A549 (cell line): ENCODE measurements at regions not wholly inside any gene's neighbourhood (a gene's known extent, or its start where the extent isn't known, plus 50 kb on each side); places are given as distances from the start of the nearest gene placed in this dataset.

Source experiments
- ATAC-seq, 2 experiments: fragments of 200-7000 bp in 1 of 2; fragments of >200 bp in 1 of 2; cut with Nextera tagmentation in 1 of 2; cut with Tn5 transposase in 1 of 2; 3 replicates each; pipeline versions ENCODE4 v1.8.0 to v1.9.1; 2018 to 2020; ENCODE audit warnings: mild to moderate bottlenecking in 1 of 2, moderate library complexity in 1 of 2
- CTCF ChIA-PET: fragments of 300-600 bp; sonication (Branson Sonifier 250); formaldehyde crosslinking; extraction: SDS; loops from one replicate; lab custom pipeline; 2021; ENCODE audit warnings: antibody characterized with exemption, inconsistent platforms; lab: Yijun Ruan, JAX
- POLR2A ChIA-PET: fragments of 350-600 bp; formaldehyde crosslinking; extraction: SDS; loops from one replicate; lab custom pipeline; 2021; ENCODE audit warnings: antibody characterized with exemption, inconsistent platforms; lab: Yijun Ruan, JAX
- DNase-seq, 2 experiments: peaks; one replicate each; pipeline versions ENCODE4 v3.0.0 to v3.0.0-alpha.2; 2011 to 2016; ENCODE audit warnings: low read depth in 1 of 2, low spot score in 1 of 2
- FAIRE-seq: peaks from 2 replicates; lab custom pipeline; 2011; peaks lifted over from hg19 to GRCh38; lab: Jason Lieb, UNC
- H3K27ac ChIP-seq, 2 experiments: fragments of >200 bp; sonication (Bioruptor Twin); formaldehyde crosslinking; 3 replicates each; pipeline ENCODE4 v1.5.1; 2016 to 2017
- H3K4me1 ChIP-seq: fragments of >200 bp; sonication (Bioruptor Twin); formaldehyde crosslinking; 3 replicates; pipeline ENCODE4 v1.6.1; 2016
- H3K4me2 ChIP-seq: fragments of >200 bp; sonication (Bioruptor Twin); formaldehyde crosslinking; 3 replicates; pipeline ENCODE4 v1.6.1; 2016
- H3K4me3 ChIP-seq: fragments of >200 bp; sonication (Bioruptor Twin); formaldehyde crosslinking; 3 replicates; pipeline ENCODE4 v1.5.1; 2016
- H3K9me3 ChIP-seq: fragments of >200 bp; sonication (Bioruptor Twin); formaldehyde crosslinking; 3 replicates; pipeline ENCODE4 v1.6.1; 2016
- CBX2 ChIP-seq: fragments of 200-600 bp; sonication (generic); IDR thresholded peaks from 2 replicates; pipeline ENCODE4 v1.6.1; 2016; ENCODE audit warnings: low read depth, mild to moderate bottlenecking, borderline replicate concordance
- CBX8 ChIP-seq: fragments of 200-600 bp; sonication (generic); IDR thresholded peaks from 2 replicates; pipeline ENCODE4 v1.6.1; 2016
- CEBPB ChIP-seq, 2 experiments: fragments of >200 bp in 1 of 2; sonication (Bioruptor Twin) in 1 of 2; formaldehyde crosslinking in 1 of 2; IDR thresholded peaks; 2 replicates each; pipeline ENCODE4 v1.6.1; 2012 to 2016
- HDAC2 ChIP-seq: fragments of 200-600 bp; sonication (generic); IDR thresholded peaks from 2 replicates; pipeline ENCODE4 v1.6.1; 2016
- HEYL ChIP-seq: fragments of 250-450 bp; sonication (Bioruptor Pico); IDR thresholded peaks from 2 replicates; pipeline ENCODE4 v1.8.0; 2021; ENCODE audit warnings: mild to moderate bottlenecking, moderate library complexity
- HOXB5 ChIP-seq: fragments of 250-450 bp; sonication (Bioruptor Pico); IDR thresholded peaks from 2 replicates; pipeline ENCODE4 v1.5.0; 2020; ENCODE audit warnings: mild to moderate bottlenecking, moderate library complexity
- JUNB ChIP-seq: fragments of >200 bp; sonication (Bioruptor Twin); formaldehyde crosslinking; IDR thresholded peaks from 2 replicates; pipeline ENCODE4 v1.6.1; 2016
- KDM1A ChIP-seq: fragments of 200-600 bp; sonication (generic); IDR thresholded peaks from 2 replicates; pipeline ENCODE4 v1.6.1; 2016; ENCODE audit warnings: low read depth, mild to moderate bottlenecking
- KDM5A ChIP-seq: fragments of 200-600 bp; sonication (generic); IDR thresholded peaks from 2 replicates; pipeline ENCODE4 v1.6.1; 2016; ENCODE audit warnings: antibody characterized with exemption, mild to moderate bottlenecking
- MAX ChIP-seq: IDR thresholded peaks from 2 replicates; pipeline ENCODE4 v1.6.1; 2012
- MAZ ChIP-seq: fragments of 150-350 bp; IDR thresholded peaks from 2 replicates; pipeline ENCODE4 v1.6.1; 2014; ENCODE audit warnings: antibody characterized with exemption, low read depth, low read length, borderline replicate concordance
- PHF8 ChIP-seq: fragments of 200-600 bp; sonication (generic); IDR thresholded peaks from 2 replicates; pipeline ENCODE4 v1.6.1; 2016; ENCODE audit warnings: low read depth, mild to moderate bottlenecking, antibody characterized with exemption, moderate library complexity, borderline replicate concordance
- POLR2A ChIP-seq: IDR thresholded peaks from 2 replicates; pipeline ENCODE4 v1.6.1; 2012; ENCODE audit warnings: mild to moderate bottlenecking, low read length
- RFX5 ChIP-seq: fragments of 450-650 bp; IDR thresholded peaks from 2 replicates; pipeline ENCODE4 v1.7.1; 2014; ENCODE audit warnings: antibody characterized with exemption, mild to moderate bottlenecking, moderate library complexity
- TP53 ChIP-seq: fragments of 250-450 bp; sonication (Bioruptor Pico); IDR thresholded peaks from 2 replicates; pipeline ENCODE4 v1.5.0; 2021; ENCODE audit warnings: mild to moderate bottlenecking, moderate library complexity
- ZSCAN20 ChIP-seq: fragments of 250-450 bp; sonication (Bioruptor Pico); IDR thresholded peaks from 2 replicates; pipeline ENCODE4 v1.8.0; 2022; ENCODE audit warnings: mild to moderate bottlenecking, moderate library complexity
- WGBS: methylation state at CpG from one replicate; pipeline ENCODE4 v1.1.6; 2017; ENCODE audit errors: missing lambda C conversion rate; 5-methylcytosine and 5-hydroxymethylcytosine counted together
- TF ChIP-seq, protein P1 (sequence below): IDR thresholded peaks from 2 replicates; pipeline ENCODE4 v1.6.1; 2012
- TF ChIP-seq, protein P2 (sequence below): fragments of 450-650 bp; IDR thresholded peaks from 2 replicates; pipeline ENCODE4 v1.6.1; 2014; ENCODE audit warnings: antibody characterized with exemption
- TF ChIP-seq, protein P3 (sequence below): fragments of 250-450 bp; sonication (Bioruptor Pico); IDR thresholded peaks from 2 replicates; pipeline ENCODE4 v1.5.0; 2021; ENCODE audit warnings: mild to moderate bottlenecking, moderate library complexity, borderline replicate concordance

- DNase-seq: peak in 1 of 2 experiments; percentile 44
- peak overlapping the region; percentile 56 for H3K4me2 ChIP-seq
- POLR2A ChIA-PET: interaction anchor here (1.0 to 1.2 kb wide), 2 partner anchors 34 to 58 kb away, joined by 4 read pairs; no protein-coding TSS in a partner anchor
- peak overlapping the region; percentile 64 to 78 for H3K27ac ChIP-seq
- peak in 1 of 2 experiments; percentile 45; a peak in 3 of 6 replicates for ATAC-seq
- peaks cover 4% of the 10 kb centered on the region; the same call in 1 of the 3 replicates for H3K9me3 ChIP-seq
- FAIRE-seq: no peak
- peaks cover 22% of the 10 kb centered on the region for H3K4me1 ChIP-seq
- WGBS: 75% methylated on average over 14 of the region's 14 CpGs
- CTCF ChIA-PET: interaction anchor here (1.1 to 1.3 kb wide), 3 partner anchors 10 to 180 kb away, joined by 3 to 5 read pairs (median 3); no protein-coding TSS in a partner anchor
- TF ChIP-seq PHF8 (no peak), CEBPB (IDR thresholded peaks at IDR 0.05) (peak in 1 of 2 experiments; percentile 23; a peak in 1 of 4 replicates)
- H3K4me3 ChIP-seq: no peak overlapping the region
Observed at GRCh38 chr1:8155528-8156186, 129.5 kb upstream of the ERRFI1 start.

DNA sequence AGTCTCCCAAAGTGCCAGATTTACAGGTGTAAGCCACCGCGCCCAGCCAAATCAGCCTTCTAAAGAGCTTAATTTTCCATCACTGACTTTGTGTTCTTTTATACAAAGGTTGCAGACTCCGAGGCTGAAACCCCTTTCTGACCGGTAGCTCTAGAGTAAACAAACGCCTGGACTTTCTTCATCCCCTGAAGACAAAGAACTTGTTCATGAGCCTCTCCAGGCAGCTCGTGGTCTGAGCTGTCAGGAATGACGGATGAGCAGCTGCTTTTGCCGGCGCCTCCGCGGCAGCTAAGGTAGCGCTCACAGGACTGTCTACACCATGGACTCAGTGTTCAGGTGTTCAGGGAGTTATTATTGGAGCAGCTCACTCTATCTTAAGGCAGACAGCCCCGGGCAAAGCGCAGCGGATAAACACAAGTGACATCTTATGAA lies 128.5 kb upstream of the ERRFI1 start:
- ATAC-seq (peak; percentile 71 to 91; a peak in 5 of 6 replicates), FAIRE-seq (no peak)
- peaks cover 22% of the 10 kb centered on the region for H3K4me1 ChIP-seq
- POLR2A ChIA-PET: interaction anchor here (0.5 to 1.2 kb wide), 4 partner anchors 19 to 366 kb away, joined by 3 to 8 read pairs (median 4); no protein-coding TSS in a partner anchor
- CTCF ChIA-PET: interaction anchor here (0.9 to 1.3 kb wide), 5 partner anchors 8 to 159 kb away, joined by 3 to 5 read pairs (median 4); no protein-coding TSS in a partner anchor
- H3K4me3 ChIP-seq: no peak overlapping the region
- TF ChIP-seq, protein P1, sequence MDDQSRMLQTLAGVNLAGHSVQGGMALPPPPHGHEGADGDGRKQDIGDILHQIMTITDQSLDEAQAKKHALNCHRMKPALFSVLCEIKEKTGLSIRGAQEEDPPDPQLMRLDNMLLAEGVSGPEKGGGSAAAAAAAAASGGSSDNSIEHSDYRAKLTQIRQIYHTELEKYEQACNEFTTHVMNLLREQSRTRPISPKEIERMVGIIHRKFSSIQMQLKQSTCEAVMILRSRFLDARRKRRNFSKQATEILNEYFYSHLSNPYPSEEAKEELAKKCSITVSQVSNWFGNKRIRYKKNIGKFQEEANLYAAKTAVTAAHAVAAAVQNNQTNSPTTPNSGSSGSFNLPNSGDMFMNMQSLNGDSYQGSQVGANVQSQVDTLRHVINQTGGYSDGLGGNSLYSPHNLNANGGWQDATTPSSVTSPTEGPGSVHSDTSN: peak; percentile 46; the same call in 1 of the 2 replicates
- no peak for TF ChIP-seq ZSCAN20 (CRISPR knock-in tag)
- TF ChIP-seq HOXB5 (CRISPR knock-in tag): peak; percentile 97
- peak; percentile 47; the same call in 1 of the 2 replicates for TF ChIP-seq MAX
- TF ChIP-seq, all 56 proteins: peak for 3
- WGBS: 23% methylated on average over 15 of the region's 15 CpGs
- Histone ChIP-seq H3K27ac (peak overlapping the region; percentile 64 to 83), H3K9me3 (peaks cover 4% of the 10 kb centered on the region; the same call in 1 of the 3 replicates), H3K4me2 (peak overlapping the region; percentile 56)
- peak; percentile 36 to 74 for DNase-seq

DNA sequence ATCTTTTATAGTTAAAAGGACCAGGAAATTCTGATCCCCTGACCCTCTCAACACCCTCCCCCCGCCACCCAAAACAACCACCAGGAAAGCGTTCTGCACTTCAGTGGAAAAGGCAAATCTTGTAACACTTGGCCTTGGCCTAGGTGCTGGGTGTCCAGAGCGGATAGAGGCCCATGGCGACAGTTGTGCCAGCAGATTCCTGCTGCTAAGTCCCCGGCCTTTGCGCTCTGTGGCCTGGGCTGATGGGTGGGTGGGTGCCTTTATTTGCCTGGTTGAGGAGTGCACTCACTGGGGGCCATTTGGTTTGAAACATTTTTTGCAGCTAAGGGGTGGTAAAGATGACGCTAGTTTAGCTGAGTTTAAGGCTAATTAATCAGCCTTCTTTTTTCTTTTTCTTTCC lies 127.9 kb upstream of the ERRFI1 start:
- no peak for TF ChIP-seq JUNB
- TF ChIP-seq, protein P2, sequence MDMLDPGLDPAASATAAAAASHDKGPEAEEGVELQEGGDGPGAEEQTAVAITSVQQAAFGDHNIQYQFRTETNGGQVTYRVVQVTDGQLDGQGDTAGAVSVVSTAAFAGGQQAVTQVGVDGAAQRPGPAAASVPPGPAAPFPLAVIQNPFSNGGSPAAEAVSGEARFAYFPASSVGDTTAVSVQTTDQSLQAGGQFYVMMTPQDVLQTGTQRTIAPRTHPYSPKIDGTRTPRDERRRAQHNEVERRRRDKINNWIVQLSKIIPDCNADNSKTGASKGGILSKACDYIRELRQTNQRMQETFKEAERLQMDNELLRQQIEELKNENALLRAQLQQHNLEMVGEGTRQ: no peak
- TF ChIP-seq POLR2A: no peak
- no peak for TF ChIP-seq TP53 (CRISPR knock-in tag)
- TF ChIP-seq KDM5A: no peak
- no peak for TF ChIP-seq HEYL (CRISPR knock-in tag)
- TF ChIP-seq, protein P3, sequence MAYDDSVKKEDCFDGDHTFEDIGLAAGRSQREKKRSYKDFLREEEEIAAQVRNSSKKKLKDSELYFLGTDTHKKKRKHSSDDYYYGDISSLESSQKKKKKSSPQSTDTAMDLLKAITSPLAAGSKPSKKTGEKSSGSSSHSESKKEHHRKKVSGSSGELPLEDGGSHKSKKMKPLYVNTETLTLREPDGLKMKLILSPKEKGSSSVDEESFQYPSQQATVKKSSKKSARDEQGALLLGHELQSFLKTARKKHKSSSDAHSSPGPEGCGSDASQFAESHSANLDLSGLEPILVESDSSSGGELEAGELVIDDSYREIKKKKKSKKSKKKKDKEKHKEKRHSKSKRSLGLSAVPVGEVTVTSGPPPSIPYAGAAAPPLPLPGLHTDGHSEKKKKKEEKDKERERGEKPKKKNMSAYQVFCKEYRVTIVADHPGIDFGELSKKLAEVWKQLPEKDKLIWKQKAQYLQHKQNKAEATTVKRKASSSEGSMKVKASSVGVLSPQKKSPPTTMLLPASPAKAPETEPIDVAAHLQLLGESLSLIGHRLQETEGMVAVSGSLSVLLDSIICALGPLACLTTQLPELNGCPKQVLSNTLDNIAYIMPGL (CRISPR knock-in tag): no peak
- no peak for TF ChIP-seq HDAC2
- no peak for TF ChIP-seq MAX
- TF ChIP-seq KDM1A: no peak
- no peak for TF ChIP-seq CBX2
- no peak for TF ChIP-seq MAZ
- no peak for TF ChIP-seq RFX5
- TF ChIP-seq CBX8: no peak
- Histone ChIP-seq H3K4me1 (peaks cover 22% of the 10 kb centered on the region), H3K9me3 (no peaks in the 10 kb centered on the region), H3K27ac (peak overlapping the region; percentile 64 to 83), H3K4me3 (no peak overlapping the region), H3K4me2 (peak overlapping the region; percentile 56)
- DNase-seq: no peak
- ChIA-PET CTCF (interaction anchor here (0.9 to 1.3 kb wide), 3 partner anchors 9 to 160 kb away, joined by 3 to 4 read pairs (median 3); no protein-coding TSS in a partner anchor), POLR2A (interaction anchor here (0.5 kb wide), 1 partner anchor 367 kb away, joined by 3 read pairs; no protein-coding TSS in a partner anchor)
- FAIRE-seq: no peak
- WGBS: 97% methylated on average over 7 of the region's 7 CpGs
- no peak for ATAC-seq
